OCI-LY7 (cell line): ENCODE measurements at regions not wholly inside any gene's neighbourhood (a gene's known extent, or its start where the extent isn't known, plus 50 kb on each side); places are given as distances from the start of the nearest gene placed in this dataset.
"Not testable (repeated sequence)": the region's sequence is repeated elsewhere in the genome, so short reads cannot be mapped to it uniquely, and the experiment has no call there.

Source experiments
- BruUV-seq: library from RNA; stranded (reverse); fragments of 400-500 nt; replicated peaks from 2 replicates; lab custom pipeline; 2021; lab: Mats Ljungman, UMichigan
- CTCF ChIA-PET: fragments of 300-600 bp; sonication (Branson Sonifier 250); formaldehyde crosslinking; loops from one replicate; lab custom pipeline; 2022; ENCODE audit warnings: antibody characterized with exemption; ENCODE audit not compliant: unreplicated experiment; lab: Charles Lee
- POLR2A ChIA-PET: fragments of 300-600 bp; sonication (Branson Sonifier 250); formaldehyde crosslinking; loops from one replicate; lab custom pipeline; 2022; ENCODE audit warnings: antibody characterized with exemption; lab: Charles Lee
- DNase-seq: peaks from one replicate; pipeline ENCODE4 v3.0.0-alpha.2; 2015; ENCODE audit warnings: low spot score
- H2AFZ ChIP-seq: fragments of 200-600 bp; sonication (generic), shearing (Covaris generic); 2 replicates; pipeline ENCODE4 v1.6.1; 2014; ENCODE audit warnings: mild to moderate bottlenecking, antibody characterized with exemption, low read length, moderate library complexity
- H3K27ac ChIP-seq: fragments of 200-600 bp; sonication (generic); 2 replicates; pipeline ENCODE4 v1.5.1; 2014; ENCODE audit warnings: mixed run types, low read depth, mild to moderate bottlenecking, moderate library complexity, low read length, inconsistent platforms; ENCODE audit not compliant: poor library complexity, severe bottlenecking
- H3K36me3 ChIP-seq: fragments of 200-600 bp; sonication (generic); 2 replicates; pipeline ENCODE4 v1.6.1; 2014; ENCODE audit warnings: mild to moderate bottlenecking, antibody characterized with exemption, low read length, moderate library complexity, mixed read lengths; ENCODE audit not compliant: insufficient read depth
- H3K4me1 ChIP-seq: fragments of 200-600 bp; sonication (generic); 2 replicates; pipeline ENCODE4 v1.5.1; 2014; ENCODE audit warnings: mild to moderate bottlenecking, low read length; ENCODE audit not compliant: insufficient read depth, poor library complexity, severe bottlenecking
- H3K4me2 ChIP-seq: fragments of 200-600 bp; sonication (generic); 2 replicates; pipeline ENCODE4 v1.6.1; 2014; ENCODE audit warnings: mild to moderate bottlenecking, low read length
- H3K4me3 ChIP-seq: fragments of 200-600 bp; sonication (generic); 2 replicates; pipeline ENCODE4 v1.5.1; 2014; ENCODE audit warnings: mild to moderate bottlenecking, low read depth, low read length; ENCODE audit not compliant: poor library complexity, severe bottlenecking
- H3K79me2 ChIP-seq: fragments of 200-600 bp; sonication (generic); 2 replicates; pipeline ENCODE4 v1.6.1; 2016; ENCODE audit warnings: low read depth, mild to moderate bottlenecking, low read length, moderate library complexity, mixed read lengths; ENCODE audit not compliant: insufficient read depth
- H3K9me2 ChIP-seq: fragments of 200-600 bp; sonication (generic); 2 replicates; pipeline ENCODE4 v1.6.1; 2016; ENCODE audit warnings: mild to moderate bottlenecking, low read length, mixed read lengths; ENCODE audit not compliant: insufficient read depth
- H3K9me3 ChIP-seq: fragments of 200-600 bp; sonication (generic); 2 replicates; pipeline ENCODE4 v1.6.1; 2014; ENCODE audit warnings: mild to moderate bottlenecking, mixed run types, low read length, mixed read lengths
- H4K20me1 ChIP-seq: fragments of 200-600 bp; sonication (generic); 2 replicates; pipeline ENCODE4 v1.6.1; 2014; ENCODE audit warnings: mild to moderate bottlenecking, antibody characterized with exemption, low read length, moderate library complexity, mixed read lengths; ENCODE audit not compliant: insufficient read depth
- EZH2phosphoT487 ChIP-seq: fragments of 200-600 bp; sonication (generic); IDR thresholded peaks from 2 replicates; pipeline ENCODE4 v1.6.1; 2018; ENCODE audit warnings: low read depth, borderline replicate concordance, mild to moderate bottlenecking, mixed run types, antibody characterized with exemption, low read length, moderate library complexity, mixed read lengths
- intact Hi-C: fragments of 100-400 bp; cut with micrococcal nuclease; formaldehyde crosslinking; loops from one replicate; pipeline ENCODE4 v1.10.0; 2022; ENCODE audit not compliant: unreplicated experiment
- TF ChIP-seq, protein P1 (sequence below): fragments of 200-600 bp; sonication (generic); conservative IDR thresholded peaks from 2 replicates; pipeline ENCODE4 v1.5.1; 2014; ENCODE audit warnings: mild to moderate bottlenecking, antibody characterized with exemption, low read length, moderate library complexity, mixed read lengths

DNA sequence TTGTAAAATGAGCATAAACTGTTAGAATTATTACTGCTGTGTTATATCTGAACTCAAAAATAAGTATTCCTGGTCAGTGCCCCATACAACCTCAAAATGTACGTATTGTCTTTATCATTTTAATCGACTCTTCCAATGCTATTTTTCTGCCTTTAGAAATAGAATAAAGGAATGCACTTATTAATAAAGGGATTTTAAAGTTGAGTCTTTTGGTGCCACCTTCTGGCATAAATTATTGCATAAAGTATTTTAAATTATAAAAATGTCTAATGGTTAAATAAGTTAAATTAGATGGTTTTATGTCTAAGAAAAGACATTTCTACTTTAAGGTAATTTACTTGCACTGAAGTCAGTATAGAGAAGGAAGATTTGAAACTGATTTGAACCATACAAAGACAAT is 424.0 kb upstream of the NDST4 start:
- Histone ChIP-seq H3K27ac (no peak overlapping the region), H4K20me1 (no peaks in the 10 kb centered on the region), H3K4me2 (no peak overlapping the region), H3K4me1 (no peaks in the 10 kb centered on the region), H2AFZ (no peak overlapping the region), H3K79me2 (no peaks in the 10 kb centered on the region), H3K4me3 (no peak overlapping the region), H3K36me3 (no peaks in the 10 kb centered on the region), H3K9me2 (no peaks in the 10 kb centered on the region), H3K9me3 (no peaks in the 10 kb centered on the region)
- BruUV-seq = no TSS peak
- ChIA-PET CTCF (no interaction called here), POLR2A (no interaction called here)
- TF ChIP-seq EZH2phosphoT487 = no peak
- TF ChIP-seq, protein P1, sequence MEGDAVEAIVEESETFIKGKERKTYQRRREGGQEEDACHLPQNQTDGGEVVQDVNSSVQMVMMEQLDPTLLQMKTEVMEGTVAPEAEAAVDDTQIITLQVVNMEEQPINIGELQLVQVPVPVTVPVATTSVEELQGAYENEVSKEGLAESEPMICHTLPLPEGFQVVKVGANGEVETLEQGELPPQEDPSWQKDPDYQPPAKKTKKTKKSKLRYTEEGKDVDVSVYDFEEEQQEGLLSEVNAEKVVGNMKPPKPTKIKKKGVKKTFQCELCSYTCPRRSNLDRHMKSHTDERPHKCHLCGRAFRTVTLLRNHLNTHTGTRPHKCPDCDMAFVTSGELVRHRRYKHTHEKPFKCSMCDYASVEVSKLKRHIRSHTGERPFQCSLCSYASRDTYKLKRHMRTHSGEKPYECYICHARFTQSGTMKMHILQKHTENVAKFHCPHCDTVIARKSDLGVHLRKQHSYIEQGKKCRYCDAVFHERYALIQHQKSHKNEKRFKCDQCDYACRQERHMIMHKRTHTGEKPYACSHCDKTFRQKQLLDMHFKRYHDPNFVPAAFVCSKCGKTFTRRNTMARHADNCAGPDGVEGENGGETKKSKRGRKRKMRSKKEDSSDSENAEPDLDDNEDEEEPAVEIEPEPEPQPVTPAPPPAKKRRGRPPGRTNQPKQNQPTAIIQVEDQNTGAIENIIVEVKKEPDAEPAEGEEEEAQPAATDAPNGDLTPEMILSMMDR = peak; percentile 64
- peak; percentile 1 for DNase-seq
- intact Hi-C loops = loop anchor here (10.0 kb wide), 2 partner anchors 303 to 443 kb away; no protein-coding TSS in a partner anchor

- CTCF ChIA-PET = no interaction called here
- TF ChIP-seq EZH2phosphoT487 = no peak
- TF ChIP-seq, protein P1 = no peak
- H3K4me1 ChIP-seq = no peaks in the 10 kb centered on the region
Observed at GRCh38 chr4:115529126-115529525, 415.7 kb upstream of the NDST4 start.

DNA sequence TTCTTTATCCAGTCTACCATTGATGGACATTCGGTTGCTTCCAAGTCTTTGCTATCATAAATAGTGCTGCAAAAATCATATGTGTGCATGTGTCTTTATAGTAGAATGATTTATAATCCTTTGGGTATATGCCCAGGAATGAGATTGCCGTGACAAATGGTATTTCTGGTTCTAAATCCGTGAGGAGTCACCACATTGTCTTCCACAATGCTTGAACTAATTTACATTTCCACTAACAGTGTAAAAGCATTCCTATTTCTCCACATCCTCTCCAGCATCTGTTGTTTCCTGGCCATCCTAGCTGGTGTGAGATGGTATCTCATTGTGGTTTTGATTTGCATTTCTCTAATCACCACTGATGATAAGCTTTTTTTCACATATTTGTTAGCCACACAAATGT is 406.1 kb upstream of the NDST4 start:
- BruUV-seq, H3K9me2 ChIP-seq, H3K4me2 ChIP-seq, H3K36me3 ChIP-seq, H3K9me3 ChIP-seq, CTCF ChIA-PET, intact Hi-C loops, H4K20me1 ChIP-seq, POLR2A ChIA-PET, H3K79me2 ChIP-seq, H3K4me1 ChIP-seq, H3K27ac ChIP-seq, DNase-seq, H2AFZ ChIP-seq, H3K4me3 ChIP-seq: not testable (repeated sequence)

More at GRCh38 chr4:115529126-115529525, 415.7 kb upstream of the NDST4 start:
- intact Hi-C loops = no loop called here
- H3K36me3 ChIP-seq = no peaks in the 10 kb centered on the region
- no peak overlapping the region for H3K27ac ChIP-seq
- POLR2A ChIA-PET = interaction anchor here (0.9 kb wide), 1 partner anchor 518 kb away, joined by 3 read pairs; no protein-coding TSS in a partner anchor
- H3K9me3 ChIP-seq = no peaks in the 10 kb centered on the region
- H3K4me3 ChIP-seq = no peak overlapping the region
- no peak for DNase-seq
- no peaks in the 10 kb centered on the region for H3K79me2 ChIP-seq
- BruUV-seq = no TSS peak
- no peak overlapping the region for H2AFZ ChIP-seq
- no peaks in the 10 kb centered on the region for H3K9me2 ChIP-seq
- no peaks in the 10 kb centered on the region for H4K20me1 ChIP-seq
- no peak overlapping the region for H3K4me2 ChIP-seq
